HEK293T (cell line): ENCODE measurements at regions not wholly inside any gene's neighbourhood (a gene's known extent, or its start where the extent isn't known, plus 50 kb on each side); places are given as distances from the start of the nearest gene placed in this dataset.

Experiments used
- CTCF ChIA-PET: fragments of 350-600 bp; formaldehyde crosslinking; extraction: SDS; loops from one replicate; lab custom pipeline; 2021; ENCODE audit warnings: antibody characterized with exemption, inconsistent platforms; lab: Yijun Ruan, JAX
- POLR2A ChIA-PET: fragments of 350-600 bp; formaldehyde crosslinking; extraction: SDS; loops from one replicate; lab custom pipeline; 2020; ENCODE audit warnings: antibody characterized with exemption, inconsistent platforms; lab: Yijun Ruan, JAX
- DNase-seq: peaks from one replicate; pipeline ENCODE4 v3.0.0; 2012; ENCODE audit warnings: mixed read lengths; ENCODE audit errors: extremely low spot score
- ARNT ChIP-seq: fragments of 450-650 bp; IDR thresholded peaks from 2 replicates; pipeline ENCODE4 v1.6.1; 2017; ENCODE audit warnings: mild to moderate bottlenecking
- BHLHE40 ChIP-seq: fragments of 450-650 bp; IDR thresholded peaks from 2 replicates; pipeline ENCODE4 v1.6.1; 2016; ENCODE audit warnings: mild to moderate bottlenecking, moderate library complexity, borderline replicate concordance
- CTBP1 ChIP-seq: fragments of 450-650 bp; IDR thresholded peaks from 2 replicates; pipeline ENCODE4 v1.6.1; 2016; ENCODE audit warnings: borderline replicate concordance
- ELF4 ChIP-seq: fragments of 450-650 bp; IDR thresholded peaks from 2 replicates; pipeline ENCODE4 v1.6.1; 2017; ENCODE audit warnings: antibody characterized with exemption
- FOXA1 ChIP-seq: fragments of 450-650 bp; IDR thresholded peaks from 2 replicates; pipeline ENCODE4 v1.6.1; 2016; ENCODE audit warnings: mild to moderate bottlenecking
- FOXK2 ChIP-seq: fragments of 450-650 bp; IDR thresholded peaks from 2 replicates; pipeline ENCODE4 v1.6.1; 2016; ENCODE audit warnings: mild to moderate bottlenecking
- FOXM1 ChIP-seq: fragments of 450-650 bp; IDR thresholded peaks from 2 replicates; pipeline ENCODE4 v1.6.1; 2017; ENCODE audit warnings: mild to moderate bottlenecking, borderline replicate concordance
- HDGF ChIP-seq: fragments of 450-650 bp; IDR thresholded peaks from 2 replicates; pipeline ENCODE4 v1.6.1; 2017; ENCODE audit warnings: antibody characterized with exemption, borderline replicate concordance
- L3MBTL2 ChIP-seq: fragments of 450-650 bp; conservative IDR thresholded peaks from 2 replicates; pipeline ENCODE4 v1.6.1; 2016; ENCODE audit warnings: mild to moderate bottlenecking
- LEF1 ChIP-seq: fragments of 450-650 bp; IDR thresholded peaks from 2 replicates; pipeline ENCODE4 v1.6.1; 2017; ENCODE audit warnings: mild to moderate bottlenecking, borderline replicate concordance
- NFRKB ChIP-seq: fragments of 450-650 bp; IDR thresholded peaks from 2 replicates; pipeline ENCODE4 v1.6.1; 2016; ENCODE audit warnings: mild to moderate bottlenecking, moderate library complexity
- SP1 ChIP-seq: fragments of 450-650 bp; IDR thresholded peaks from 2 replicates; pipeline ENCODE4 v1.6.1; 2017
- SUZ12 ChIP-seq: fragments of 450-650 bp; IDR thresholded peaks from 2 replicates; pipeline ENCODE4 v1.6.1; 2016; ENCODE audit warnings: mild to moderate bottlenecking
- TARDBP ChIP-seq: fragments of 450-650 bp; IDR thresholded peaks from 2 replicates; pipeline ENCODE4 v1.6.1; 2016
- ZNF384 ChIP-seq: fragments of 450-650 bp; IDR thresholded peaks from 2 replicates; pipeline ENCODE4 v1.6.1; 2016
- TF ChIP-seq, protein P1 (sequence below): fragments of 450-650 bp; IDR thresholded peaks from 2 replicates; pipeline ENCODE4 v1.6.1; 2016

- ChIA-PET CTCF (no interaction called here), POLR2A (no interaction called here)
- TF ChIP-seq, protein P1, sequence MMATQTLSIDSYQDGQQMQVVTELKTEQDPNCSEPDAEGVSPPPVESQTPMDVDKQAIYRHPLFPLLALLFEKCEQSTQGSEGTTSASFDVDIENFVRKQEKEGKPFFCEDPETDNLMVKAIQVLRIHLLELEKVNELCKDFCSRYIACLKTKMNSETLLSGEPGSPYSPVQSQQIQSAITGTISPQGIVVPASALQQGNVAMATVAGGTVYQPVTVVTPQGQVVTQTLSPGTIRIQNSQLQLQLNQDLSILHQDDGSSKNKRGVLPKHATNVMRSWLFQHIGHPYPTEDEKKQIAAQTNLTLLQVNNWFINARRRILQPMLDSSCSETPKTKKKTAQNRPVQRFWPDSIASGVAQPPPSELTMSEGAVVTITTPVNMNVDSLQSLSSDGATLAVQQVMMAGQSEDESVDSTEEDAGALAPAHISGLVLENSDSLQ, result peak; percentile 88
- TF ChIP-seq ZNF384 (peak; percentile 90), TARDBP (no peak), ELF4 (no peak), CTBP1 (0 out of 2 replicates have a peak, but pooled peaks have one; percentile 37)
- DNase-seq, result peak; percentile 16
Observed at GRCh38 chr10:57162231-57162630, 801.2 kb upstream of the ZWINT start.

GRCh38 chr10:57161157-57161556 is 800.1 kb upstream of the ZWINT start:
- CTCF ChIA-PET, result no interaction called here
- TF ChIP-seq HDGF, result no peak
- no peak for TF ChIP-seq FOXM1
- no peak for TF ChIP-seq NFRKB
- TF ChIP-seq BHLHE40, result no peak
- TF ChIP-seq ARNT, result no peak
- TF ChIP-seq SUZ12, result no peak
- no peak for TF ChIP-seq FOXK2
- no peak for TF ChIP-seq SP1
- no peak for TF ChIP-seq LEF1
- TF ChIP-seq CTBP1, result no peak
- no peak for TF ChIP-seq FOXA1
- no peak for TF ChIP-seq ELF4
- TF ChIP-seq ZNF384, result no peak
- no peak for TF ChIP-seq L3MBTL2
- TF ChIP-seq, protein P1, result no peak
- POLR2A ChIA-PET, result no interaction called here
- no peak for DNase-seq

DNA sequence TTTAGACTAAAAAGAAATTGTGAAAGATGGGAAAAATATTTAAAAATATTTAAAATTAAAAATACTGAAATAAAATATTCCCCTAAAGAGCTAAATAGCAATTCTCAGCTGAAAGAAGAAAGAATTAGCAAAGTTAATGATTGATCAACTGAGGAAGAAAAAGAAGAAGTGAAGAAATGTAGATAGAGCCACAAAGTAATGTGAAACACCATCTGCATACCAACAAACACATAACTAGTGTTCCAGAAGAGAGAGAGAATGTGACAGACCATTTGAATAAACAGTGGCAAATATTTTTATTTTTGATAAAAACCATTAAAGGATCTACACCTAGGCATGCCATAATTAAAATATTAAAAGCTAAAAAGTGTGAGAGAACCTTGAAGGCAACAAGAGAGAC is 784.5 kb upstream of the ZWINT start:
- DNase-seq, result no peak
- ChIA-PET POLR2A (no interaction called here), CTCF (no interaction called here)
- no peak for TF ChIP-seq CTBP1
- no peak for TF ChIP-seq TARDBP
- no peak for TF ChIP-seq SUZ12
- no peak for TF ChIP-seq L3MBTL2
- TF ChIP-seq HDGF, result no peak
- TF ChIP-seq ELF4, result no peak

DNA sequence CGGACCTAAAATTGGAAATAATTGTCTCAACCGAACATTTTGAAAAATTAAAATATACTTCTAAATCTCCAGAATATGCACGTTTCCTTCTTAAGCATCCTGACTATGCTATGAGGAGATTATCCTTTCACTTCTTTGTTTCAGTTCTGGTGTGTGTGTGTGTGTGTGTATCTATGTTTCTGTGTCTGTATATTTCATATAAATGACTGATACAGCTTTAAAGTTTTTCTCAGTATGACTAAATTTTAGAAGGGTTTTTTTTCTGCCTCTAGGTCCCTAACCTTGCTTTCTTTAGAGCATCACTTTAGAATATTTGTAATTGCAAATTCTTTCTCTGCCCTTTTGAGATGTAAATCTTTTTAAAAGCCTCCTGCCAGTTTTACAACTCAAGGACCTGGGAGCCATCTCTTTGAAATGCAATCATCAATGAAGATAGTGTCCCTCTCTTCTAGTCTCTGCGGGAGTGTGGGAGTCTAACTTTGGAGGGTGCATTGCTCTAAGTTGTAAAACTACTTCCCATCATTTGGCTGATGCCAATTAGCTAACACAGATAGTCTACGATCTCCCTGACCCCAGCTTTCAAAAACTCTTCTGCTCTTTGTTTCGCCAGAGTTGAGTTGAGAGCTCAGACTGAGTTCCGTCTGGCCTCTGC is 782.0 kb upstream of the ZWINT start:
- POLR2A ChIA-PET, result no interaction called here
- TF ChIP-seq SP1, result no peak
- TF ChIP-seq FOXK2, result no peak
- TF ChIP-seq FOXM1, result no peak
- TF ChIP-seq, protein P1, result no peak
- TF ChIP-seq SUZ12, result no peak
- TF ChIP-seq L3MBTL2, result no peak
- no peak for TF ChIP-seq BHLHE40
- TF ChIP-seq FOXA1, result no peak
- TF ChIP-seq ZNF384, result no peak
- TF ChIP-seq HDGF, result no peak
- TF ChIP-seq TARDBP, result no peak
- no peak for TF ChIP-seq ARNT
- TF ChIP-seq LEF1, result no peak
- no peak for DNase-seq
- CTCF ChIA-PET, result no interaction called here

GRCh38 chr10:57141708-57142107 is 780.6 kb upstream of the ZWINT start:
- ChIA-PET CTCF (no interaction called here), POLR2A (no interaction called here)
- DNase-seq, result no peak
- TF ChIP-seq ELF4 (no peak), ZNF384 (no peak), FOXK2 (no peak), FOXM1 (no peak), ARNT (no peak), FOXA1 (no peak), BHLHE40 (no peak), L3MBTL2 (no peak), HDGF (no peak), SUZ12 (no peak), TARDBP (no peak), NFRKB (no peak), SP1 (no peak), LEF1 (no peak), CTBP1 (no peak)
- TF ChIP-seq, protein P1, result no peak

DNA sequence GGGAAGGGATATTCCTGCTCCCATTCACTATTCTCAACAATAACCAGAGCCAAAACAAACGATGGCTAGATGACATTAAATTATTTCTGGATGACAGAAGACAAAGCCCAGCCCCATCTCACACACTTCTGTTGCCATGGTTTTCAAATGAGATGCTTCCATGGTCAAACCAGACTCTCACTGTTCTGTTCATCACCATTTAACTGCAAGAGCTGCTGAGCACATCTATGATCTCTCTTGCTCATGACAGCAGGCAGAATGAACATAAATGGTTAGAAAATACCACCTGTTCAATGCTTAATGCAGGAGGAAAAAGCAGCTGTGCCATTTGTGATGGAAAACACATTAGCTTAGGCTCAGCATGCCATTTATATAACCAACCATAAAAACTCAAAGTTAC is 758.6 kb upstream of the ZWINT start:
- TF ChIP-seq CTBP1 (no peak), BHLHE40 (no peak), LEF1 (no peak)
- CTCF ChIA-PET, result no interaction called here
- DNase-seq, result no peak
- POLR2A ChIA-PET, result no interaction called here
